ENCODE measurements at regions not wholly inside any gene's neighbourhood (a gene's known extent, or its start where the extent isn't known, plus 50 kb on each side); places are given as distances from the start of the nearest gene placed in this dataset.

GRCh38 chr12:84638811-84639368 is 273.7 kb downstream of the SLC6A15 start:
- in situ Hi-C loops (cut with HindIII; ENCODE audit: low pct_unique_long_range_greater_than_20kb, low sequenced_read_pairs), result no loop called here
- DNase-seq (ENCODE audit: low read depth, low spot score), result peak; percentile 40

DNA sequence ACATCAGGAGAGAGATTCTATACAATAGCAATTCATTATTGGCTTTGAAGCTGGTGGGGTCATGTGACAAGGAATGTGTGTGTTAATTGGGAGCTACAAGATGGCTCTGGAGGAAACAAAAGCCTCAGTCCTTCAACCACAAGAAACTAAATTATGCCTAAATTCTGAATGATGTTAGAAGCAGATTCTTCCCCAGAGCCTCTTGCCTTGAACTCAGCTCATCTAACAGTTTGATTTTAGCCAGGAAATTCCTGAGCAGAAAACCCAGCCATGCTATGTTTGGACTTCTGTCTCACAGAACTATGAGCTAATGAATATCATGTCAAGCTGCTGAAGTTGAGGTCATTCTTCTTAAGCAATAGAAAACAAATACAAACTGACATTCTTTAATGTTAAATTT is 274.7 kb downstream of the SLC6A15 start:
- peak; percentile 9 for DNase-seq (ENCODE audit: low read depth, low spot score)
- in situ Hi-C loops (cut with HindIII; ENCODE audit: low pct_unique_long_range_greater_than_20kb, low sequenced_read_pairs), result no loop called here

GRCh38 chr12:84636801-84637290 is 275.8 kb downstream of the SLC6A15 start:
- in situ Hi-C loops (cut with HindIII; ENCODE audit: low pct_unique_long_range_greater_than_20kb, low sequenced_read_pairs), result no loop called here
- no peak for DNase-seq (ENCODE audit: low read depth, low spot score)

DNA sequence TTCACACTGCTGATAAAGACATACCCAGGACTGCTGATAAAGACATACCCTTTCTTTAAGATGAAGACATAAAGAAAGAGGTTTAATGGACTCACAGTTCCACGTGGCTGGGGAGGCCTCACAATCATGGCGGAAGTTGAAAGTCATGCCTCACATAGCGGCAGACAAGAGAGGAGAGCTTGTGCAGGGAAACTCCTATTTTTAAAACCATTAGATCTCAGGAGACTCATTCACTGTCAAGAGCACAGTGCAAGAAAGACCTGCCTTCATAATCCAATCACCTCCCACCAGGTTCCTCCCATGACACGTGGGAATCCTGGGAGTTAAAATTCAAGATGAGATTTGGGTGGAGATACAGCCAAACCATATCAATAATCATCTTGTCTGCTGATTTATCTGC is 278.1 kb downstream of the SLC6A15 start:
- in situ Hi-C loops (cut with HindIII; ENCODE audit: low pct_unique_long_range_greater_than_20kb, low sequenced_read_pairs), result no loop called here
- no peak for DNase-seq (ENCODE audit: low read depth, low spot score)

- no peak for DNase-seq (ENCODE audit: low read depth, low spot score)
- in situ Hi-C loops (cut with HindIII; ENCODE audit: low pct_unique_long_range_greater_than_20kb, low sequenced_read_pairs), result no loop called here
Measured at GRCh38 chr12:84632556-84632955, 280.0 kb downstream of the SLC6A15 start.

GRCh38 chr12:84631020-84631419 is 281.6 kb downstream of the SLC6A15 start:
- in situ Hi-C loops (cut with HindIII; ENCODE audit: low pct_unique_long_range_greater_than_20kb, low sequenced_read_pairs), result no loop called here
- DNase-seq (ENCODE audit: low read depth, low spot score), result no peak

DNA sequence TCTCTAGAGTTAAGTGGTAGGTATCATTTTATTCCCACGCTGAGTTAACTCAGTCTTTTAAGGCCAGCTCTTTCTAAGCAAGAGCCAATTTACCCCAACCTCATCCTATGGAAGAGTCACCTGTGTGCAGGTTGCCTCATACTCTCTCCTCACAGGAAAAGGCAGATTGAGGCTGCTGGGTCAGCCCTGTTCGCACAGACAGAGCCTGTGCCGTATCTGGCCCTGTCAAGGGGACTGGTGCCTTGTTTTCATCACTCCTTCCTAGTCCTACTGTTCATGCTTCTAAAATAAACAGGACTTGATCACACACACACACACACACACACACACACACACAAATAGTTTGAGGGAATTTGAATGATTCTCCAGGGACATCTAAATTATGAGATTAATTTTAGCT is 285.0 kb downstream of the SLC6A15 start:
- in situ Hi-C loops (cut with HindIII; ENCODE audit: low pct_unique_long_range_greater_than_20kb, low sequenced_read_pairs), result no loop called here
- no peak for DNase-seq (ENCODE audit: low read depth, low spot score)

GRCh38 chr12:84624601-84625000 is 288.0 kb downstream of the SLC6A15 start:
- in situ Hi-C loops (cut with HindIII; ENCODE audit: low pct_unique_long_range_greater_than_20kb, low sequenced_read_pairs), result no loop called here
- no peak for DNase-seq (ENCODE audit: low read depth, low spot score)

- in situ Hi-C loops (cut with HindIII; ENCODE audit: low pct_unique_long_range_greater_than_20kb, low sequenced_read_pairs), result no loop called here
- peak; percentile 32 for DNase-seq (ENCODE audit: low read depth, low spot score)
Measured at GRCh38 chr12:84619053-84619571, 293.5 kb downstream of the SLC6A15 start.

DNA sequence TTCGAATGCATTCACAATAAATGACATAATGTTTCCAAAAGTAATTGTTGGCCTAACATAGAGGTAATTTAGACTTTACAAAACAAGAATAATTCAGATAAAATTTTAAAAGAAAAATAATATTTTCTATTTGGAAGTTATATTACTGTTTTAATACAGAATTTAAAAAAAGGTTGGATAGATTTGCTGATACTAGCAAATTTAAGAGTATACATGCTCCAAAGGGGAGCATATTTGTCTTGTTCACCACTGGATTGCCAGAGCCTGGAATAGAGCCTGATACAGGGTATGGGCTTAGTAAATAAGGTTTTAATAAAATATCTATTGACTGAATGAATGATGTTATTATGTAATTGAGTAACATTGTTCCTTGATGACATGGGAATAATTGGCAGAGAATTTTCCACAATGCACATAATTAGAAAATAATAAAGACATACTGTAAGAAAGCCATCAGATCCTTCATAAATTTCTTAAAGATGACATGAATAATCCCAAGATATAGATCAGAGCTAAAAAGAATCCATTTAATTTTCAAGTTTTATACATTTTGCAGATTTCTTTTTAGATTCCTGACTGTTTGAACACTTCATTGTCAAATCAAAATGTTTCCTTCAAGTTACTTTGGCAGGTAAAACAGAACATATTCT is 305.3 kb downstream of the SLC6A15 start:
- no peak for DNase-seq (ENCODE audit: low read depth, low spot score)
- in situ Hi-C loops (cut with HindIII; ENCODE audit: low pct_unique_long_range_greater_than_20kb, low sequenced_read_pairs), result no loop called here

GRCh38 chr12:84605983-84606382 is 306.6 kb downstream of the SLC6A15 start:
- in situ Hi-C loops (cut with HindIII; ENCODE audit: low pct_unique_long_range_greater_than_20kb, low sequenced_read_pairs), result no loop called here
- no peak for DNase-seq (ENCODE audit: low read depth, low spot score)

DNA sequence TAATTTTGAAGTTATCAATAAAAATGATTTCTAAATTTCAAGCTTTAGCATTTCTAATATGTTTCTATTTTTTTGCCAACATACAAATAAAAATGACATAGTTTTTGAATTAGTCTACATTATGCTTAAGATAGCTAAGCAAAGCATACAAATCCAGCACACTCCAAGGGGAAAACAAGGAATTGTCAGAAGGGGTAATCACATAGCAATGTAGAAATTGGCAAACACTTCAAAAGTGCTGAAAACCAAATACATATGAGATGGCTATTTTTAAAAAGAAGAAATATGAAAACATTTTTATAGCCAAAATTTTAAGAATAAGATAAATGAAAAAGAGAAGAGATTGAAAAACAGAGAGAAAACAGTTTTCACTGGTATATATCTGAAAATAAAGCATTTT is 308.0 kb downstream of the SLC6A15 start:
- no peak for DNase-seq (ENCODE audit: low read depth, low spot score)
- in situ Hi-C loops (cut with HindIII; ENCODE audit: low pct_unique_long_range_greater_than_20kb, low sequenced_read_pairs), result no loop called here

DNA sequence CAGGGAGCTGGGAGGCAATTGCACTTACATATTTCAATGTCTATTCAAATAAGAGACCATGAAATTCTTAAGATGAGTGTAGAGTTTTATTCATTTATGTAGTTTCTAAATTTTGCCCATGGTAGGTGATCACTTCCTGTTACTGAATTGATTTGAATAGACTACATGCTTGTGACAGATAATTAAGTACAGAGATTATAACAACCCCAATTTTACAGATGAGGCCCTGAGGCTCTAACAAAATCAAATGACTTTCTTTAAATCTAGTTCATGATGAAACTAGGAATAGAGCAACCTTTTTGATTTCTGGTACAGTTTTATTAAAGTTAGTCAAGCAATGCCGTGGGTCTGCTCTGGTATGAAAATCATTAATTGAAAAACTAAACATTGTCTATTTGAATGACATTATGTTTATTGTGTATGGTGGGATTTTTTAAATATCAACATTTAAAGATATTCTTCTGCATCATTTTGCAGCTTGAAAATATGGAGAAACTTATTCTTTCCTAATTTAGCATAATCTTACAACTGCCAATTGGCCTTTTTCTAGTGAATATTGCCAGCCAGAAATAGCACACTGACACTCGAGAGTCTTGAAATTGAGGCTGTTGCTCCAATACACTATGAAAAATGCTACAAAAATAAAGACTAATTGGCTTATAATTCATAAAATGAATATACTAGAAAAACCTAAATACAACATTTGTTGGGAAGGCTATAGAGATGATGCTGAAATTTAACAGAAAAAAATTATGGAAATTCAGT is 308.9 kb downstream of the SLC6A15 start:
- DNase-seq (ENCODE audit: low read depth, low spot score), result no peak
- in situ Hi-C loops (cut with HindIII; ENCODE audit: low pct_unique_long_range_greater_than_20kb, low sequenced_read_pairs), result no loop called here

DNA sequence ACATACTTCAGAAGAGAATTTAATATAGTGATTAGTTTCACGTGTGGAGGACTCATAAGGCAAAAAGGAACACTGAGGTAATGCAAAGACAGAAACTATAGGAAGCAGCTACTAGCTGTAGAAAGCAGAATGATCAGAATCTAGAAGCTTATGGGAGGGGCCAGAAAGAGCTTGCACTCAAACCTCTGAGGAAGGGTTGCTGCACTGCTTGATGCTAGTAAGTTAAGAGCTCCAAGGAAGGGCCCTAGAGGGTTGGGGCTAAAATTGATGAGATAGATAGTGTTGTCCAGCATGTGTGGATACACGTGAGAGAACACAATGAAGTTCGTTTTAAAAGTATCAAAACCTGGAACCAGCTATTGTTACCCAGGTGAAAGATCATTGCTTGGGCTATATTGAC is 311.1 kb downstream of the SLC6A15 start:
- in situ Hi-C loops (cut with HindIII; ENCODE audit: low pct_unique_long_range_greater_than_20kb, low sequenced_read_pairs), result no loop called here
- DNase-seq (ENCODE audit: low read depth, low spot score), result no peak

DNA sequence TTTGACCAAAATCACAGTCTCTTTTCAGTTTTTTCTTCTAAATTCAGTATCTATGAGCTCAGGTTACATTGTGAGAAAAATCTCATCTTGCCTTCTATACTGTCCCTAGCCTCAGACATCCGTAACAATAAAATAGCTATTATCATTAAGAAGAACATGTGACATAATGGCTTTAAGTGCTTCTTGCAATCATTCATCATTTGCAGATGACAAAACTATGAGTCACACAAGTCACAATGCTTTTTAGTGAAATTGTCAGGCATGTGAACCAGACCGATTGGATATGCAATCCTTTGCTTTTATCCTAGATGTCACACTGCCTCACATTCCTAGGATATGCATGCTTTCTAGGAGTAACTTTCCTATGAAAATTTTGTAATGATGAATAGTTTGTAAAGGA is 313.1 kb downstream of the SLC6A15 start:
- peak; percentile 84 for DNase-seq (ENCODE audit: low read depth, low spot score)

DNA sequence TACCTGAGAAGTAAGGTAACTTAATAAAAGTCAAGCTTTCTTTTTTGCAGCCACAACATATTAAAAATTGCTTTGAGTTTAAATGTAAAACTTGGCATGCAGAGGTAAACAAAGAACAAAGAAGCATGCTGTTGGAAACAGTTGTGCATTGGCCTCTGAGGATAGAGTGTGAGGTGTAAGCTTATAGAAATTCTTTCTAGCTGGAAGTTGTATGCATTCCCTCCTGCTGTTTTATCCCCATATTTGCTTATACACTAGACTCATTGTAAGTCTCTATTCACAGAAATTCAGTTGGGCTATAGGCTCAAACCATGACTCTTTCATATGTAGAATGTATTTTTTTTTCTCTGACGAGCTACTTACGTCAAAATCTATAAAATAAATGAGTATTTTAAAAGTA is 316.3 kb downstream of the SLC6A15 start:
- in situ Hi-C loops (cut with HindIII; ENCODE audit: low pct_unique_long_range_greater_than_20kb, low sequenced_read_pairs), result no loop called here
- peak; percentile 95 for DNase-seq (ENCODE audit: low read depth, low spot score)

More for the DNA sequence above, 313.1 kb downstream of the SLC6A15 start:
- in situ Hi-C loops (cut with HindIII; ENCODE audit: low pct_unique_long_range_greater_than_20kb, low sequenced_read_pairs), result no loop called here

- DNase-seq (ENCODE audit: low read depth, low spot score), result no peak
- in situ Hi-C loops (cut with HindIII; ENCODE audit: low pct_unique_long_range_greater_than_20kb, low sequenced_read_pairs), result no loop called here
Measured at GRCh38 chr12:84594157-84594556, 318.4 kb downstream of the SLC6A15 start.

- in situ Hi-C loops (cut with HindIII; ENCODE audit: low pct_unique_long_range_greater_than_20kb, low sequenced_read_pairs), result no loop called here
- no peak for DNase-seq (ENCODE audit: low read depth, low spot score)
Measured at GRCh38 chr12:84585776-84586395, 326.7 kb downstream of the SLC6A15 start.

Measured in SK-MEL-5 (cell line).